Midbrain (tissue), 1 donor: ENCODE measurements at regions not wholly inside any gene's neighbourhood (a gene's known extent, or its start where the extent isn't known, plus 50 kb on each side); places are given as distances from the start of the nearest gene placed in this dataset.
"Not testable (repeated sequence)": the region's sequence is repeated elsewhere in the genome, so short reads cannot be mapped to it uniquely, and the experiment has no call there.

Experiments
- DNase-seq: peaks from one replicate; lab custom pipeline; 2025; lab: John Stamatoyannopoulos, UW

DNA sequence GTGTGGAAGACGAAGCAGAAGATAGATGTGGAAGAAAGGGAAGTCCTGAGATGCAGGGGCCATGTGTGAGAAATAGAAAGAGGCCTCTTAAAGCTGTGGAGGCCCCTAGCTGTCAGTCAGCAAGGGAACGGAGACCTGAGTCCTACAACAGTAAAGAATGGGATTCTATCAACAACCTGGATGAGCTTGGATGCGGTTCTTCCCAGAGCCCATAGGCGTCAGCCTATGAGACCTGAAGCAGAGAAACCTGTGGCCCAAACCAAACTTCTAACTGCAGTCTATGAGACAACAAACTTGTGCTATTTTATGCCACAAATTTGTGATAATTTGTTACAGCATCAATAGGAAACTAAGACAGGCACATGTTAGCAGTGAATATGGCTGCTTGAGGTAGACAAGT, 583.7 kb downstream of the ADCYAP1 start:
- no peak for DNase-seq

DNA sequence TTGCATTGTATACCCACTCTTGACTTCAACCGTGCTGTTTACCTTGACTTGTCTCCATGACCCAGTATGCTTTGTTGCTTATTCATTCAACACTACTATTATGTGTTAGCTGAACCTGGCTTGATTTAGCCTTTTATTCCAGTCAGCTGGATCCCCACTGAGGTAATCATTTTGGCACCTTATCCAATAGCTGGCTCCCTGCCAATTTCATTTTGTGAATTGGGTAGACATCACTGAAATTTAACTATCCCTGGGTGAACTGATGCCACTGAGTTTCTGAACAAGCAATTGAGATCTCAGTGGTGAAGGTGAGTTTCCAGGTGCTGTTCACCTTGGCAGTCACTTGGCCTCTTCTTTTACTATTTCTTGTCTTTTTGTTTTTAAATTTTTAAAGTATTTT, 584.3 kb downstream of the ADCYAP1 start:
- no peak for DNase-seq

DNA sequence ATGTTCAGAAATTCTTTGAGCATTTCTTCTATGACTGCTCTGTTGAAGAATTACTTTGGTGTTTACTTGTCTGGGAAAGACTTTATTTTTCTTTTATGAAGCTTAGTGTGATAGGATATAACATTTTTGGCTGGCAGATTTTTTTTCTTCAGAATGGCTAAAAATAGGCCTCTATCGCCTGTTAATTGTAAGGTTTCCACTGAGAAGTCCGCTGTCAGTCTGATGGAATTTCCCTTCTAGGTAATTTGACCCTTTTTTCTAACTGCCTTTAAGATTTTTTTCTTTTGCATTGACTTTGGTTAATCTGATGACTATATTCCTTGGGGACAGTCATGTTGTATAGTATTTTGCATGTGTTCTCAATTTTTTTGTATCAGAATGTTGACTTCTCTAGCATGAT, 590.7 kb downstream of the ADCYAP1 start:
- no peak for DNase-seq

DNA sequence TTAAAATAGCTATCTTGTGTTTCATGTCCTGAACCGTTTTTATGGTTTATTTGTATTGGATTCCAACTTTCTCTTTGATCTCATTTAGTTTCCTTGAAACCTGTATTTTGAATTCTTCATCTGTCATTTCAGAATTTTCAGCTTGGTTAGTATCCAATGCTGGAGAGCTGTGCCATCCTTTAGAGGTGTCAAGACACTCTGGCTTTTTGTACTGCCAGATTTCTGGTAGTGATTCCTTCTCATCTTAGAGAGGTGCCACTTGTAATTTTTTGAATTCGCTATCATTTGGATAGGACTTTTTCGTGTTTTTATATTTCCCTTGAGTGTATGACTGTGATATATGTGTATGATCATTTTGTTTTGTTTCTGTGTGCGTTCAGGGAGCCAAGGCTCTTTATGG, 591.4 kb downstream of the ADCYAP1 start:
- no peak for DNase-seq

DNA sequence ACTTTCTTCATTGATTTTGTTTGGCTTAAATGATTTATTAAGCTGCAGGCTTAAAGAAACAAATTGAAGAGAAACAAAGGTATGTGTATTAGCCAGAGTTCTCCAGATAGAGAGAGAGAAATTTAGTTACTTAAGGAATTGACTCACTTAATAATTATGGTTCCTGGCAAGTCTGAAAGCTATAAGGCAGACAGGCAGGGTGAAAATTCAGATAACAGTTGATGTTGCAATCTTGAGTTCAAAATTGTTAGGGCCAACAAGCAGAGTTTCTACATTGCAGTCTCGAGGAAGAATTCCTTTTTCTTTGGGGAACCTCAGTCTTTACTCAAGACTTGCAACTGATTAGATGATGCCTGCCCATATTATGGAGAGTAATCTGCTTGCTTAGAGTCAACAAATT, 593.5 kb downstream of the ADCYAP1 start:
- DNase-seq = no peak

DNA sequence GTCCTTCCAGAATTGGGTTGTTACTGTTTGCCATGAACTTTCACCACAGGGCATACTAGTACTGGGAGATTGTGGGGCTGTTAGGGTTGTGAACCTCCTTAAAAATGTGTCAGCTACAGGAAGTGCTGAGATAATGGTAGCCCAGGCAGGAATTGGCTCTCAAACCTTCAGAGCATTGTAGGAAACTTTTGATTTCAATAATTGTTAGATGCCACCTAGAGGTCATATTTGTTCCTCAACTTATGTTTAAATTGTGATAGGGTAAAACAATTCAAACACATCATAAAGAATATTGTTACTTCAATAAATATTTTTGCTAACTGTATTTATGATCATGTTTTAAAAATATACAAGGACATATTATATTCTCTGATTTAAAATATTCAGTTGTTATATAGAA, 594.6 kb downstream of the ADCYAP1 start:
- DNase-seq = no peak

DNA sequence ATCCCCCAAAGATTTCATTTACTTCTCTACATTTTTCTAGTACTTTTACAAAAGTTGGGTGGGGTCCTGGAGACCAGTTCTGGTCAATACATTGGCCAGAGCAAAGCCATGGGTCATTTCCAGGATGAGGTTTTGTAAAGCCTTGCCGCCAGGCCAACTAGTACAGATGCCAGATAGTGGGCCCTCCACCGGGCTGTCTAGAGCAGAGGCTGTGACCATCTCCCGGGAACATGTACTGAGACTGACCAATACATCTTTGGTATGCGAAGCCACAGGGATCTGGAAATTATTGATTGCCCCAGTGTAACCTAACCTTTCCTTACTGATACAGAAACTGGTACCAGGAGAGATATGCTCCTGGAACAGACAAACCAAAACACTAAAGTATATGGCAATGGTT, 599.2 kb downstream of the ADCYAP1 start:
- DNase-seq = no peak

DNA sequence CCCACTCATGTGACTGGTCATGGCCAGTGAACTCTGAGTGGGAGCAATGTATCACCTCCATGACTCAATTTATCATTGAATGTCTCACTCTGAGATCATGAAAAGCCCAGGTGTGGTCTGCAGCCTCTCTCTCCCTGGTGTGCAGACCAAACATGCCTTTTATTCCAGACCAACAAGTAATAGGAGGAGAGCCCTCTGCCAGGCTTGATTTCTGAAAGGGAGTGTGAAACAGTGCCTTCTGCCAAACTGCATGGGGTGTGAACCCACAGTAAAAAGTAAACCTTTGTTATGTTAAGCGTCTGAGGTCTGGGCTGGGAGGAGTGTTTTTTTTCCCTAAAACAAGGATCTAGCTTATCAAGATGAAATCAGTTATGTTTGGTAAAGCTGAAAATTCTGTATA, 601.2 kb downstream of the ADCYAP1 start:
- no peak for DNase-seq

DNA sequence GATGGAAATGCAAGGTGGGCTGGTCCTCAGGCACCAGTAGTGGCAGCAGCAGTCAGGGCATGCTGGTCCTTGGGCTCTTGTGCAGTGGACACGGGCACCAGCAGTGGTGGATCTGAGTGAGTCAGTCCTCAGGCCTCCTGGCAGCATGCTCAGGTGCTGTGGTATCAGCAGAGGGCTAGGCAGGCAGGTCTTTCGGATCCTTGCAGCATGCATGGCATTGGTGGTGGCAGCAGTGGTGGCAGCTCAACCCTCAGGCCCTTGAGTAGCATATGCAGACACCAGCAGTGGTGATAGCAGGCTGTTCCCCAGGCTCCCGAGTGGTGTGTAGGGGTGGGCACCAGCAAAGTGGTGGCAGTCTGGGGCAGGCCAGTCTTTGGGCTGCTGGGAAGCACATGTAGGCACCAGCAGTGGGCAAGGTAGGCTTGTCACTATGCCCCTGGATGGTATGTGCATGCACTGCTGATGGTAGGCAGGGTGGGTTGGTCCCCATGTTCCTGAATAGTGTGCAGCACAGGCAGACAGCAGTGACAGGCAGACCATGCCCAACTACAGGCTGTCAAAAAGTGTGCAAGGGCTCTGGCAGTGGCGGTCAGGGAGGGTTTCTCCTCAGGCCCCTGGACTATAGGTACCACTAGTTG, 606.0 kb downstream of the ADCYAP1 start:
- DNase-seq = no peak

DNA sequence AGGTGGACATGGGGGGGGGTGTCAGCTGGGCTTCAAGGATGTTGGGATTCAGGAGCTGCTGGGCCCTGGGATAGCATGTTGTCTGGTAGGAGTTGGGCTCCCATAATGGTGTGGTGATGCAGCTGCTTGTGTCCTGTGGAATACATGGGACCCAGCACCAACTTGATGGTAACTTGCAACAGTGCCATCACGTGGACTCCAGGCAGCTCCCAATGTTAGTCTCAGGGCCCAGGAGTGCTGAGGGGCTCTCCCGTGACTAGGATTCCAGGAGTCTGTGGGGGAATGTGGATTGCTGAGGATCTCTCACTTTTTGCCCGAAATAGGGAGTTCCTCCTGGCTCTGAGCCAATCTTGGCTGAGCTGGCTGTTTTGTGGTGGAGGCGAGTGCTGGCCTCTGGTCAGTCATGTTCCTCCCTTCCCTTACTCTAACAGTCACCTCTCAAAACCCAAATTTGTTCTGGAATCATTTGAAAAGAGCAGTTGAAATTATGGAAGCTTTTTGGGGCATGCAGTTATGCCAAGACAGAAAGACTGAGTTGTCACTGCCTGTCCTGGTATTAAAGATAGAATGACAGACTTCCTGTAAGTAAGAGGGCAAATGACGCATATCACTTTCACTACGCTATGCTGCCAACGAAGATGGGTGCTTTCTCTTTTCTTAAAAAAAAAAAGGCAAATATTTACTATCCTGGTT, 607.1 kb downstream of the ADCYAP1 start:
- no peak for DNase-seq

DNA sequence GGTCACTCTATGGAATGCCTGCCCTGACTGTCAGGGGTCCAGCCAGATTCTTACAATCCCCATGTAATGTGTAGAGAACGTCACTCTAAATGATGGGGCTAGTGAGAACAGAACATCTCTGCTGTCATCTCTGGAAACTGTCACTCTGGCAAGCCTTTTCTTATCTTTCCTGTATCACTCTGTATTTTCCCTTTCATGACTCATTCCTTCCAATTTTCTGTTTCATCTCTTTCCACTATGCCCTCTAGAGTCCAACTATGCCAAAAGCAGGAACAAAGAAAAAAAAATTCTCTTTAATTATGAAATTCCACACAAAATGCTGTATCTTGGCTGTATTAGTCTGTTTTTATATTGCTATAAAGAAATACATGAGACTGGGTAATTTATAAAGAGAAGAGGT, 608.8 kb downstream of the ADCYAP1 start:
- DNase-seq = no peak

DNA sequence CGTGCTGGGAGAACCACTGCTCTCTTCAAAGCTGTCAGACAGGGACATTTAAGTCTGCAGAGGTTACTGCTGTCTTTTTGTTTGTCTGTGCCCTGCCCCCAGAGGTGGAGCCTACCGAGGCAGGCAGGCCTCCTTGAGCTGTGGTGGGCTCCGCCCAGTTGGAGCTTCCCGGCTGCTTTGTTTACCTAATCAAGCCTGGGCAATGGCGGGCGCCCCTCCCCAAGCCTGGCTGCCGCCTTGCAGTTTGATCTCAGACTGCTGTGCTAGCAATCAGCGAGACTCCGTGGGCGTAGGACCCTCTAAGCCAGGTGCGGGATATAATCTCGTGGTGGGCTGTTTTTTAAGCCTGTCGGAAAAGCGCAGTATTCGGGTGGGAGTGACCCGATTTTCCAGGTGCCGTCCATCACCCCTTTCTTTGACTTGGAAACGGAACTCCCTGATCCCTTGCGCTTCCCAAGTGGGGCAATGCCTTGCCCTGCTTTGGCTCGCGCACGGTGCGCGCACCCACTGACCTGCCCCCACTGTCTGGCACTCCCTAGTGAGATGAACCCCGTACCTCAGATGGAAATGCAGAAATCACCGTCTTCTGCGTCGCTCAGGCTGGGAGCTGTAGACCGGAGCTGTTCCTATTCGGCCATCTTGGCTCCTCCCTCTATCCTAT, 617.0 kb downstream of the ADCYAP1 start:
- not testable (repeated sequence) for DNase-seq

DNA sequence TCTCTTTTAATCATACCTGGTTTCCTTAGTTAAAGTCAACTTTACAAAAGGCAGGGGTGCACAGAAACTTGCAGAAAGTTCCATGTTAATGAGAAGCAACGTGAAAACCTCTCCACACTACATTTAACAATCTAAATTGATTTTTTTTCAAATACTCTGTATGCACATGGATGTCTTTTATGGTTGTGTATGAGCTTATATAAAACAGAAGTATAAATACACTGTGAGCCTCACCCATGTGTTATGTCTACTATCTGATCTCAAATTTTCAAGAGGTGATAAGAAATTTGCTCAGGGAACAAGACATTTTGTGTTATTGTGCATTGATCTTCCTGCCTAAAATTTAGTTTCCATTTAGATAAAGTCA, 617.6 kb downstream of the ADCYAP1 start:
- no peak for DNase-seq

DNA sequence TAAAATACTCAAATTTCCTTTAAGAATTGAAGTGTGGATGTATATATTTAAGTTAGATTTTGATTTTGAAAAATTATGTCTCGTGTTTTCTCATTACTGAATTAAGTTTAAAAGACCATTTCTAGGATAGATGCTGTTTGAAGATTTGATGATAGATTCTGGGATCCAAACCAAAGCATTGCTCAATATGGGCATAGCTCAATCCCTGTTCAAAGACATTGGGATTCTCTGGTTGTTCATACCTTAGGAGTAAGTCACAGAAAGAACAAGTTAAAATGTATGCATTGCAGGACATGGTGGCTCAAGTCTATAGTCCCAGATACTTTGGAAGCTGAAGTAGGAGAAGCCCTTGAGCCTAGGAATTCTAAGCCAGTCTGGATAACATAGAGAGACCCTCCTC, 622.3 kb downstream of the ADCYAP1 start:
- DNase-seq = no peak

DNA sequence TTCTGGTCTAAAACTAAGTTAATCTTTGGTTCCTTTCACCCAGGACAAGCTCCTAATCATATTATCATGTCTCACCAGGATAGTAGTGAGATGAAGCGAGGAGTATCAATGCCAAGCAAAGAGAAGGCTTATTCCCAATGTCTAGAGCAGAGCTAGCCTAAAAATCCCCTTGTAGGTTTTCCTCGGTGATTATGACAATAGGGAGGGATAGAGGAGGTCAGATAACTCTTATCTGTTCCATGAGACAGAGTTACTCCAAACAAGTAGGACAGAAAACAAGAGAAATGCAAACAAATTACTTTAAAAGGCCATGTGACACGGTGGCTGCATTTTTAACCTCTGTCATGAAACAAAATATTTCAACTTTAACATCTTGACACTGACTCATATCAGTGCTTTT, 623.1 kb downstream of the ADCYAP1 start:
- DNase-seq = no peak

DNA sequence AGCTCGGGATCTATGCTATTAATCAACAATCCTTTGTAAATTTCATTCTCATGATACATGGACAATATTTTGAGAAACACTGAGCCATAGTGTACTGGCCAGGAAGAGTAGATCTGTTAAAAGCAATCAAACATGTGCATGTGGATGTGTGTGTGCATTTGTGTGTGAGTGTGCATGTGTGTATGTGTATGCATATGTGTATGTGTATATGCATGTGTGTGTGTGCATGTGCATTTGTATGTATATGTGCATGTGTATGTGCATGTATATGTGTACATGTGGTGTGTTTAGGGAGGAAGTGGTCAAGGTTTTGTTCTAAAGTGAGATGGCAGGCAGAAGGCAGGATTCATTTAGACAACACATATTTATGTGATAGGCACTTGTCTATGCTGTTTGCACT, 623.8 kb downstream of the ADCYAP1 start:
- DNase-seq = no peak

DNA sequence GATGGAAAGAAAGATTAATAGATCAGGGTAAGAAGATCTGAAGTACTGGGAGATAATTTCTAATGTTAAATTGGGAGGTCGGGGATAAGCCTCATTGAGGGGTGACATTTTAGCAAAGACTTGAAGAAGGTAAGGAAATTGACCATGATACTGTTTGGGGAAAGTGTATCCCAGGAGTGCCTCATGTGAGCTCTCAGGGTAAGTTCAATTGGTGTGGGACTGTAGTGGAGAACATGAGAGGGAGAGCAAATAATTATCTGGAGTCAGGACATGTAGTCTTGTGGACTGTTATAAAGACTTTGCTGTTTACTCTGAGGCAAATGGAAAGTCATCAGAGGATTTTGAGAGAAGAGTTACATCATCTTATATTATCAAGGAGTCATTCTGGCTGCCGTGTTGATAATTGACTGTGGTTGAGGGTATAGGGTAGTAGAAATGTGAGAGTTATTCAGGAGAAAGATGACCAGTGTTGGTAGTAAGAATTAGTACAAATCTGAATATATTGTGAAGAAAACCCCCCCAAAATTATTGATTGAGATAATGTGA, 624.4 kb downstream of the ADCYAP1 start:
- DNase-seq = no peak

DNA sequence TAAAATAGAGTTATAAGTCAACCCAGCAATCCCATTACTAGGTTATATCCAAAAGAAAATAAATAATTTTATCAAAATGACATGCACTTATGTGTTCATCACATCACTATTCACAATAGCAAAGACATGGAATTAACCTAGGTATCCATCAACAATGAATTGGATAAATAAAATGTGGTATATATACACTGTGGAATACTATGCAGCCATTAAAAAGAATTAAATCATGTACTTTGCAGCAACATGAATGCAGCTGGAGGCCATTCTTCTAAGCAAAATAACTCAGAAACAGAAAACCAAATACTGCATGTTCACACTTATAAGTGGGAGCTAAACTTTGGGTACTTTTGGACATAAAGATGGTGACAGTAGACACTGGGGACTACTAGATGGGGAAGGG, 626.0 kb downstream of the ADCYAP1 start:
- no peak for DNase-seq

DNA sequence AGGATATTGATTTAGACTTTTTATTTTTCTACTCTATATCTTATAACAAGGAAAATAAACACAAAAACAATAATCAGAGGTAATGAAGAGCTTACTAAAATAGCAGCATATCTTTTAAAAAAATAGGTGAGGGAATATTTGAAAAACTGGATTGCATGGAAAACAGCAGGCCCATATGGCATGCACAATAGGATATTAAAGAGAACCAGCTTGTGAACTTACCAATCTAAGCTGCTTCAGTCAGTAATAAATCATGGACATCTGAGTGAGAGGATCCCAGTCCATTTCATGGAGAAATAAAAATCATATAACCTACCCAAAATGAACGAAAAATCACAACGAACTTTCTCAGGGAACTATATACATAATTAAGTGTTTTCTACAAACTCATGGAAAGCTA, 634.6 kb downstream of the ADCYAP1 start:
- DNase-seq = no peak

DNA sequence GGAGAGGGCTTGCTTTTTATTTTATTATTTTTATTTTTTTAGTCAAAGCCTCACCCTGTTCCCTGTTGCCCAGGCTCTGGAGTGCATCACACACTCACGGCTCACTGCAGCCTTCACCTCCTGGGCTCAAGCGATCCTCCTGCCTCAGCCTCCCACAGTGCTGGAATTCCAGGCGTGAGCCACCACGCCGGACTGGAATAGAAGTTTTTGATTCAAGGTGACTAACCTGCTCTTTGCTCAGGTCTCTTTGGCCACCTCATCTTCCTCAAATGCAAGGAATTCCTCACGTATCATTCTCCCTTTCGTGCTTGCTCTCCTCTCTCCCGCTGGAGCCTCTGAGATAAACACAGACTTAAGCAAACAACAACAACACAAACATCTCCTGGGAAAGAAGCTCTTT, 636.8 kb downstream of the ADCYAP1 start:
- DNase-seq = no peak

DNA sequence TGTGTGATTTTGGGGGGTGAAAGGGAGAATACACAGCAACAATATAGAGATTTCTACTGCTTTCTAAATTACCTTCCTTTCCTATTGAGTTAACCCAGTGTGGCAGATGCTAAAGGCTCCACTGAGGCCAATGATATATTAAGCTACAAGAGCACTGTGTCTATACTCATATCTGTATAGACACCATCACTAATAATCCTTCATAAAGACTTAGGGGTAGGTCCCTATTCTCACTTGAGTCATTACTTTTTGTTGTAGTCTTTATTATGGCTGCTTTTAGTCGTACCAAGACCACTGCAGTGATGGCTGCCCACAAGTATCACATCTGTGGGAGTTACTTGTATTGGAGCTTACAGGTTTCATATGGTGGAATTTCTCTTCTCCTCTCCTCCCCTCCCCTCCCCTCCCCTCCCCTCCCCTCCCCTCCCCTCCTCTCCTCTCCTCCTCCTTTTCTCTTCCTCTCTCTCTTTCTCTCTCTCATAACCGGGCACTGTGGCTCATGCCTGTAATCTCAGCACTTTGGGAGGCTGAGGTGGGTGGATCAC, 637.6 kb downstream of the ADCYAP1 start:
- no peak for DNase-seq

DNA sequence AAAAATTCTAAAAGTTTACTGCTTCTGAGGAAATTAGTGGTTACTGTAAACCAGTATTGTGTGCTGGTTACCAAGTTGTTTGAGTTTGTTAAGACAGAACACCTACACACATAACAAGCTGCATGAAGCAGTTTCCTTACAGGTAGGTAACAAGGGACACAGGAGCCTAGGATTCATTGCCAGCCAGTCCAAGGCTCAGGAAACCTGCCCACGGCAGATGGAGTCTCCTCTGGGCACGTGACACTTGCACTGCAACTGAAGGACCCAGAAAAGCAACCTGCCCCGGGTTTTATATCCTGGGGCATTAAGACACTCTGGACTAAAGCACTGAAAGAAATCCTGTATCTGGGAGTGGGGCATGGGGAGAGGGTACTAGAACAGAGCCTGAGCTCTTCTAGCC, 639.3 kb downstream of the ADCYAP1 start:
- DNase-seq = no peak

DNA sequence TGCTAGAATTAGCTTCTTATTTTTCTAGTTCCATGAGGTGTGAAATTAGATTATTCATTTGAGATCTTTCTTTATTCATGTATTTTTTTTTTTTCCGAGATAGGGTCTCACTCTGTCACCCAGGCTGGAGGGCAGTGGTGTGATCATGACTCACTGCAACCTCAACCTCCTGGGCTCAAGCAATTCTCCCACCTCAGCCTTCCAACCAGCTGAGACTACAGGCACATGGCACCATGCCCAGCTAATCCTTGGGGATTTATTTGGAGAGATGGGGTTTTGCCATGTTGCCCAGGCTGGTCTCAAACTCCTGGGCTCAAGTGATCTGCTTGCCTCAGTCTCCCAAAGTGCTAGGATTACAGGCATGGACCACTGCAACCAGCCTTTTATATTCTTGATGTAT, 653.0 kb downstream of the ADCYAP1 start:
- DNase-seq = not testable (repeated sequence)
